Left kidney (tissue), 1 donor: ENCODE measurements at regions not wholly inside any gene's neighbourhood (a gene's known extent, or its start where the extent isn't known, plus 50 kb on each side); places are given as distances from the start of the nearest gene placed in this dataset.
"Not testable (repeated sequence)": the region's sequence is repeated elsewhere in the genome, so short reads cannot be mapped to it uniquely, and the experiment has no call there.

Source experiments
- DNase-seq: peaks from one replicate; pipeline ENCODE4 v3.0.0-alpha.2; 2013

GRCh38 chr11:98409069-98409468 is 611.7 kb upstream of the CNTN5 start:
- DNase-seq = no peak

GRCh38 chr11:98411777-98412176 is 609.0 kb upstream of the CNTN5 start:
- DNase-seq = no peak

GRCh38 chr11:98417256-98417755 is 603.4 kb upstream of the CNTN5 start:
- no peak for DNase-seq

- no peak for DNase-seq
Measured at GRCh38 chr11:98423933-98424332, 596.8 kb upstream of the CNTN5 start.

- DNase-seq = not testable (repeated sequence)
Measured at GRCh38 chr11:98424773-98425172, 596.0 kb upstream of the CNTN5 start.

- DNase-seq = no peak
Measured at GRCh38 chr11:98431463-98432359, 589.0 kb upstream of the CNTN5 start.

GRCh38 chr11:98434296-98434695 is 586.5 kb upstream of the CNTN5 start:
- DNase-seq = no peak

- DNase-seq = no peak
Measured at GRCh38 chr11:98453378-98453777, 567.4 kb upstream of the CNTN5 start.

- no peak for DNase-seq
Measured at GRCh38 chr11:98455500-98456307, 565.0 kb upstream of the CNTN5 start.

- DNase-seq = no peak
Measured at GRCh38 chr11:98456308-98456680, 564.5 kb upstream of the CNTN5 start.

- DNase-seq = no peak
Measured at GRCh38 chr11:98495016-98495415, 525.7 kb upstream of the CNTN5 start.

GRCh38 chr11:98495601-98496000 is 525.1 kb upstream of the CNTN5 start:
- DNase-seq = no peak

GRCh38 chr11:98507208-98507607 is 513.5 kb upstream of the CNTN5 start:
- DNase-seq = no peak

- no peak for DNase-seq
Measured at GRCh38 chr11:98512938-98513337, 507.8 kb upstream of the CNTN5 start.

GRCh38 chr11:98531576-98531975 is 489.2 kb upstream of the CNTN5 start:
- no peak for DNase-seq

- DNase-seq = no peak
Measured at GRCh38 chr11:98536023-98536422, 484.7 kb upstream of the CNTN5 start.

GRCh38 chr11:98538358-98538757 is 482.4 kb upstream of the CNTN5 start:
- not testable (repeated sequence) for DNase-seq

- DNase-seq = no peak
Measured at GRCh38 chr11:98545544-98546175, 475.1 kb upstream of the CNTN5 start.

- no peak for DNase-seq
Measured at GRCh38 chr11:98549571-98549970, 471.2 kb upstream of the CNTN5 start.

GRCh38 chr11:98559961-98560360 is 460.8 kb upstream of the CNTN5 start:
- peak; percentile 18 for DNase-seq

GRCh38 chr11:98561252-98561651 is 459.5 kb upstream of the CNTN5 start:
- peak; percentile 19 for DNase-seq

- DNase-seq = no peak
Measured at GRCh38 chr11:98561877-98562395, 458.8 kb upstream of the CNTN5 start.
